Muscle layer of duodenum (tissue), 2 donors: ENCODE measurements at regions not wholly inside any gene's neighbourhood (a gene's known extent, or its start where the extent isn't known, plus 50 kb on each side); places are given as distances from the start of the nearest gene placed in this dataset.

Source experiments
- H3K27ac ChIP-seq: one replicate; pipeline ENCODE4 v1.7.0; 2013; ENCODE audit warnings: mild to moderate bottlenecking, low read length
- H3K27me3 ChIP-seq: one replicate; pipeline ENCODE4 v1.7.0; 2013; ENCODE audit warnings: low read depth, mild to moderate bottlenecking, control low read depth, low read length
- H3K36me3 ChIP-seq, 2 donors: one replicate each; pipeline ENCODE4 v1.7.0; 2013; ENCODE audit warnings: low read length in 2 of 2, control low read depth in 1 of 2, mild to moderate bottlenecking in 1 of 2; ENCODE audit not compliant: insufficient read depth in 2 of 2, control insufficient read depth in 1 of 2
- H3K4me1 ChIP-seq, 2 donors: one replicate each; pipeline ENCODE4 v1.7.0; 2013; ENCODE audit warnings: low read length in 2 of 2, mild to moderate bottlenecking in 2 of 2, control low read depth in 1 of 2, moderate library complexity in 1 of 2; ENCODE audit not compliant: insufficient read depth in 2 of 2, control insufficient read depth in 1 of 2
- H3K4me3 ChIP-seq, 2 donors: one replicate each; pipeline ENCODE4 v1.7.0; 2013; ENCODE audit warnings: low read length in 2 of 2, low read depth in 1 of 2, mild to moderate bottlenecking in 1 of 2
- H3K9me3 ChIP-seq, 2 donors: one replicate each; pipeline ENCODE4 v1.7.0; 2013; ENCODE audit warnings: low read length in 2 of 2, control low read depth in 1 of 2, mild to moderate bottlenecking in 1 of 2; ENCODE audit not compliant: control insufficient read depth in 1 of 2
- donor health status: healthy.

- Histone ChIP-seq H3K4me1 (no peaks in the 10 kb centered on the region), H3K27ac (no peak overlapping the region), H3K4me3 (no peak overlapping the region), H3K27me3 (no peaks in the 10 kb centered on the region), H3K9me3 (no peaks in the 10 kb centered on the region), H3K36me3 (no peaks in the 10 kb centered on the region)
Measured at GRCh38 chr9:79469164-79469563, 102.6 kb upstream of the TLE4 start.

GRCh38 chr9:79470954-79471353 is 100.8 kb upstream of the TLE4 start:
- Histone ChIP-seq H3K4me1 (no peaks in the 10 kb centered on the region), H3K27ac (no peak overlapping the region), H3K27me3 (no peaks in the 10 kb centered on the region), H3K36me3 (no peaks in the 10 kb centered on the region), H3K4me3 (no peak overlapping the region), H3K9me3 (no peaks in the 10 kb centered on the region)

GRCh38 chr9:79471580-79472543 is 99.9 kb upstream of the TLE4 start:
- Histone ChIP-seq H3K4me3 (no peak overlapping the region), H3K27me3 (no peaks in the 10 kb centered on the region), H3K9me3 (no peaks in the 10 kb centered on the region), H3K36me3 (no peaks in the 10 kb centered on the region), H3K27ac (no peak overlapping the region), H3K4me1 (no peaks in the 10 kb centered on the region)

GRCh38 chr9:79473704-79474103 is 98.1 kb upstream of the TLE4 start:
- Histone ChIP-seq H3K27me3 (no peaks in the 10 kb centered on the region), H3K9me3 (no peaks in the 10 kb centered on the region), H3K4me3 (no peak overlapping the region), H3K36me3 (no peaks in the 10 kb centered on the region), H3K4me1 (no peaks in the 10 kb centered on the region), H3K27ac (no peak overlapping the region)

GRCh38 chr9:79477241-79477840 is 94.4 kb upstream of the TLE4 start:
- Histone ChIP-seq H3K27me3 (no peaks in the 10 kb centered on the region), H3K36me3 (no peaks in the 10 kb centered on the region), H3K27ac (no peak overlapping the region), H3K9me3 (no peaks in the 10 kb centered on the region), H3K4me3 (no peak overlapping the region), H3K4me1 (no peaks in the 10 kb centered on the region)

GRCh38 chr9:79477955-79478771 is 93.6 kb upstream of the TLE4 start:
- H3K4me3 ChIP-seq = no peak overlapping the region
- H3K27ac ChIP-seq = no peak overlapping the region
- H3K9me3 ChIP-seq = no peaks in the 10 kb centered on the region
- H3K36me3 ChIP-seq = no peaks in the 10 kb centered on the region
- no peaks in the 10 kb centered on the region for H3K4me1 ChIP-seq
- H3K27me3 ChIP-seq = no peaks in the 10 kb centered on the region

- Histone ChIP-seq H3K4me3 (no peak overlapping the region), H3K27ac (no peak overlapping the region), H3K4me1 (no peaks in the 10 kb centered on the region), H3K27me3 (no peaks in the 10 kb centered on the region), H3K36me3 (no peaks in the 10 kb centered on the region), H3K9me3 (no peaks in the 10 kb centered on the region)
Measured at GRCh38 chr9:79480639-79481038, 91.1 kb upstream of the TLE4 start.

GRCh38 chr9:79481846-79482477 is 89.8 kb upstream of the TLE4 start:
- Histone ChIP-seq H3K36me3 (no peaks in the 10 kb centered on the region), H3K27me3 (no peaks in the 10 kb centered on the region), H3K27ac (no peak overlapping the region), H3K4me1 (no peaks in the 10 kb centered on the region), H3K4me3 (no peak overlapping the region), H3K9me3 (no peaks in the 10 kb centered on the region)

GRCh38 chr9:79485258-79485657 is 86.5 kb upstream of the TLE4 start:
- H3K9me3 ChIP-seq = no peaks in the 10 kb centered on the region
- no peak overlapping the region for H3K4me3 ChIP-seq
- no peak overlapping the region for H3K27ac ChIP-seq
- H3K4me1 ChIP-seq = no peaks in the 10 kb centered on the region
- H3K27me3 ChIP-seq = no peaks in the 10 kb centered on the region
- H3K36me3 ChIP-seq = no peaks in the 10 kb centered on the region

- H3K4me1 ChIP-seq = no peaks in the 10 kb centered on the region
- no peaks in the 10 kb centered on the region for H3K9me3 ChIP-seq
- no peaks in the 10 kb centered on the region for H3K27me3 ChIP-seq
- H3K36me3 ChIP-seq = no peaks in the 10 kb centered on the region
- H3K4me3 ChIP-seq = no peak overlapping the region
- H3K27ac ChIP-seq = no peak overlapping the region
Measured at GRCh38 chr9:79489261-79490000, 82.3 kb upstream of the TLE4 start.
